ENCODE measurements at regions not wholly inside any gene's neighbourhood (a gene's known extent, or its start where the extent isn't known, plus 50 kb on each side); places are given as distances from the start of the nearest gene placed in this dataset.

DNA sequence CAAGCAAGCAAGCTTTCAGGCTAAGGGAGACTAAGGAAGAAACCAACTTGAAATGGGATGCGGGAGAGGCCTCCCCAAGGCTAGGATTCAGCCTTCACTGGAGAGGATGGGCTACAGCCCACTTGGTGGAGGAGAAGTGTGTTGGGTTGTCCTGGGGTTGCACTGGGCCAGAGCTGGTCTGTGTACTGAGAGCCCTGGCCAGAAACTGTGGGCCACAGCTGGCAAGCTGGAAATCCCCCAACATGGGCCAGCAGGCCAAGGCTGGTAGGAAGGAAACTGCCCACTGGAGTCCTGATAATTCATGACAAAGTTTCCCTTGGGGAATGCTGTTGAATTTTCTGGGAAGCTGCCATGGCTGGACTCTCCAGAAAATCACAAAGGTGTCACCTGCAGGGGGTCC, 188.0 kb upstream of the S100G start:
- ATAC-seq, result no peak
- no TSS peak for BruUV-seq (replicated peaks)
- no peaks in the 10 kb centered on the region for H3K36me3 ChIP-seq (ENCODE audit: control insufficient read depth in 2 of 2, insufficient read depth in 2 of 2, low read length in 1 of 2)
- in situ Hi-C loops (cut with MboI) (no loop called here), intact Hi-C loops (cut with micrococcal nuclease; ENCODE audit: unreplicated experiment) (no loop called here)
- TF ChIP-seq NRF1 (conservative IDR thresholded peaks at IDR 0.05; ENCODE audit: low read depth, low read length), result no peak
- no peak for TF ChIP-seq CHD1 (IDR thresholded peaks at IDR 0.05; ENCODE audit: low read depth, low read length)
- TF ChIP-seq, protein P1, sequence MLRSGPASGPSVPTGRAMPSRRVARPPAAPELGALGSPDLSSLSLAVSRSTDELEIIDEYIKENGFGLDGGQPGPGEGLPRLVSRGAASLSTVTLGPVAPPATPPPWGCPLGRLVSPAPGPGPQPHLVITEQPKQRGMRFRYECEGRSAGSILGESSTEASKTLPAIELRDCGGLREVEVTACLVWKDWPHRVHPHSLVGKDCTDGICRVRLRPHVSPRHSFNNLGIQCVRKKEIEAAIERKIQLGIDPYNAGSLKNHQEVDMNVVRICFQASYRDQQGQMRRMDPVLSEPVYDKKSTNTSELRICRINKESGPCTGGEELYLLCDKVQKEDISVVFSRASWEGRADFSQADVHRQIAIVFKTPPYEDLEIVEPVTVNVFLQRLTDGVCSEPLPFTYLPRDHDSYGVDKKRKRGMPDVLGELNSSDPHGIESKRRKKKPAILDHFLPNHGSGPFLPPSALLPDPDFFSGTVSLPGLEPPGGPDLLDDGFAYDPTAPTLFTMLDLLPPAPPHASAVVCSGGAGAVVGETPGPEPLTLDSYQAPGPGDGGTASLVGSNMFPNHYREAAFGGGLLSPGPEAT (IDR thresholded peaks at IDR 0.05; ENCODE audit: low read depth), result no peak
- no peak for TF ChIP-seq CBX5 (IDR thresholded peaks at IDR 0.05; ENCODE audit: low read depth)
- TF ChIP-seq, protein P2, sequence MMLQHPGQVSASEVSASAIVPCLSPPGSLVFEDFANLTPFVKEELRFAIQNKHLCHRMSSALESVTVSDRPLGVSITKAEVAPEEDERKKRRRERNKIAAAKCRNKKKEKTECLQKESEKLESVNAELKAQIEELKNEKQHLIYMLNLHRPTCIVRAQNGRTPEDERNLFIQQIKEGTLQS (IDR thresholded peaks at IDR 0.05; ENCODE audit: borderline replicate concordance, extremely low read depth, low read depth, low read length), result no peak
- TF ChIP-seq FOXM1 (IDR thresholded peaks at IDR 0.05; ENCODE audit: low read depth, low read length), result no peak
- no peak for TF ChIP-seq HDAC6 (IDR thresholded peaks at IDR 0.05; ENCODE audit: unreplicated experiment)
- TF ChIP-seq CEBPB (IDR thresholded peaks at IDR 0.05; ENCODE audit: borderline replicate concordance in 1 of 2, low read depth in 2 of 2, low read length in 2 of 2), result no peak
- no peak for TF ChIP-seq BCL3 (IDR thresholded peaks at IDR 0.05; ENCODE audit: borderline replicate concordance, insufficient read depth, low read depth, low read length, poor library complexity, severe bottlenecking)
- no peak for TF ChIP-seq CBX3 (IDR thresholded peaks at IDR 0.05; ENCODE audit: borderline replicate concordance, low read depth)
- TF ChIP-seq, protein P3, sequence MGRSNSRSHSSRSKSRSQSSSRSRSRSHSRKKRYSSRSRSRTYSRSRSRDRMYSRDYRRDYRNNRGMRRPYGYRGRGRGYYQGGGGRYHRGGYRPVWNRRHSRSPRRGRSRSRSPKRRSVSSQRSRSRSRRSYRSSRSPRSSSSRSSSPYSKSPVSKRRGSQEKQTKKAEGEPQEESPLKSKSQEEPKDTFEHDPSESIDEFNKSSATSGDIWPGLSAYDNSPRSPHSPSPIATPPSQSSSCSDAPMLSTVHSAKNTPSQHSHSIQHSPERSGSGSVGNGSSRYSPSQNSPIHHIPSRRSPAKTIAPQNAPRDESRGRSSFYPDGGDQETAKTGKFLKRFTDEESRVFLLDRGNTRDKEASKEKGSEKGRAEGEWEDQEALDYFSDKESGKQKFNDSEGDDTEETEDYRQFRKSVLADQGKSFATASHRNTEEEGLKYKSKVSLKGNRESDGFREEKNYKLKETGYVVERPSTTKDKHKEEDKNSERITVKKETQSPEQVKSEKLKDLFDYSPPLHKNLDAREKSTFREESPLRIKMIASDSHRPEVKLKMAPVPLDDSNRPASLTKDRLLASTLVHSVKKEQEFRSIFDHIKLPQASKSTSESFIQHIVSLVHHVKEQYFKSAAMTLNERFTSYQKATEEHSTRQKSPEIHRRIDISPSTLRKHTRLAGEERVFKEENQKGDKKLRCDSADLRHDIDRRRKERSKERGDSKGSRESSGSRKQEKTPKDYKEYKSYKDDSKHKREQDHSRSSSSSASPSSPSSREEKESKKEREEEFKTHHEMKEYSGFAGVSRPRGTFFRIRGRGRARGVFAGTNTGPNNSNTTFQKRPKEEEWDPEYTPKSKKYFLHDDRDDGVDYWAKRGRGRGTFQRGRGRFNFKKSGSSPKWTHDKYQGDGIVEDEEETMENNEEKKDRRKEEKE (IDR thresholded peaks at IDR 0.05), result no peak
- no peak for TF ChIP-seq IKZF2 (IDR thresholded peaks at IDR 0.05)
- TF ChIP-seq TAF1 (IDR thresholded peaks at IDR 0.05; ENCODE audit: borderline replicate concordance, low read depth, low read length), result no peak
- TF ChIP-seq MTA2 (IDR thresholded peaks at IDR 0.05; ENCODE audit: low read depth), result no peak
- no peak for TF ChIP-seq NR2F1 (conservative IDR thresholded peaks at IDR 0.05)
- TF ChIP-seq KLF5 (IDR thresholded peaks at IDR 0.05; ENCODE audit: partially characterized antibody), result no peak
- TF ChIP-seq GABPA (IDR thresholded peaks at IDR 0.05; ENCODE audit: low read depth), result no peak
- TF ChIP-seq SRF (IDR thresholded peaks at IDR 0.05; ENCODE audit: low read depth in 2 of 2, low read length in 2 of 2), result no peak
- H3K9me3 ChIP-seq (replicated peaks; ENCODE audit: control insufficient read depth, insufficient read depth, low read length), result no peaks in the 10 kb centered on the region
- DNase-seq (ENCODE audit: low read depth, low spot score), result no peak
- H4K20me1 ChIP-seq (ENCODE audit: control insufficient read depth, insufficient read depth), result no peaks in the 10 kb centered on the region
- ChIA-PET POLR2A (no interaction called here), CTCF (interaction anchor here (1.8 kb wide), 1 partner anchor 18 kb away, joined by 5 read pairs; no protein-coding TSS in a partner anchor), RAD21 (ENCODE audit: unreplicated experiment) (no interaction called here), SMC1A (ENCODE audit: uncharacterized antibody, unreplicated experiment) (no interaction called here)
- no peak overlapping the region for H3K4me3 ChIP-seq
- peaks cover 0 to 5% of the 10 kb centered on the region in 2 experiments; a peak in 2 of 4 replicates for H3K27me3 ChIP-seq (replicated peaks in 1 of 2; ENCODE audit: control insufficient read depth in 2 of 2, insufficient read depth in 2 of 2, low read length in 1 of 2)
- no peaks in the 10 kb centered on the region for H3K79me2 ChIP-seq (ENCODE audit: control insufficient read depth, insufficient read depth, low read length)
- no peak overlapping the region for H2AFZ ChIP-seq (ENCODE audit: control insufficient read depth, low read depth, low read length)
- FAIRE-seq, result no peak
- no peak overlapping the region for H3K4me2 ChIP-seq (ENCODE audit: control insufficient read depth, insufficient read depth)
- no peak overlapping the region for H3K9ac ChIP-seq (ENCODE audit: control insufficient read depth, insufficient read depth, low read length)
- WGBS (ENCODE audit: insufficient coverage, insufficient replicate concordance, low lambda C conversion rate, missing lambda C conversion rate), result 92% methylated on average over 1 of the region's 1 CpG
- no peak overlapping the region for H3K27ac ChIP-seq (ENCODE audit: control insufficient read depth, insufficient read depth)
- H3K4me1 ChIP-seq (ENCODE audit: control insufficient read depth, insufficient read depth, low read length), result no peaks in the 10 kb centered on the region

Measured in GM12878 (cell line).